HL-60 (cell line): ENCODE measurements at regions not wholly inside any gene's neighbourhood (a gene's known extent, or its start where the extent isn't known, plus 50 kb on each side); places are given as distances from the start of the nearest gene placed in this dataset.
"Not testable (repeated sequence)": the region's sequence is repeated elsewhere in the genome, so short reads cannot be mapped to it uniquely, and the experiment has no call there.

Experiments used
- DNase-seq, 2 experiments: peaks; one replicate each; pipeline ENCODE4 v3.0.0-alpha.2; 2010 to 2020; ENCODE audit warnings: low read depth in 1 of 2, low spot score in 1 of 2
- H3K27ac ChIP-seq: fragments of 250-450 bp; sonication (Bioruptor Pico); replicated peaks from 2 replicates; pipeline ENCODE4 v1.5.1; 2020; ENCODE audit warnings: mild to moderate bottlenecking, moderate library complexity
- H3K27me3 ChIP-seq: fragments of 250-450 bp; sonication (Bioruptor Pico); 2 replicates; pipeline ENCODE4 v1.5.1; 2021; ENCODE audit warnings: mild to moderate bottlenecking, moderate library complexity; ENCODE audit not compliant: insufficient read depth, poor library complexity, severe bottlenecking
- H3K4me3 ChIP-seq: replicated peaks from 2 replicates; pipeline ENCODE4 v1.5.1; 2011; ENCODE audit warnings: mild to moderate bottlenecking, control low read depth, low read length; ENCODE audit not compliant: insufficient read depth
- CTCF ChIP-seq: IDR thresholded peaks from one replicate; pipeline ENCODE4 v1.5.1; 2011; ENCODE audit warnings: low read length, control low read depth, inconsistent platforms; ENCODE audit not compliant: insufficient read depth
- GABPA ChIP-seq: IDR thresholded peaks from 2 replicates; pipeline ENCODE4 v1.6.1; 2012; ENCODE audit warnings: low read depth
- POLR2AphosphoS5 ChIP-seq: IDR thresholded peaks from 2 replicates; pipeline ENCODE4 v1.6.1; 2012; ENCODE audit warnings: low read depth
- REST ChIP-seq: IDR thresholded peaks from 2 replicates; pipeline ENCODE4 v1.6.1; 2012; ENCODE audit warnings: low read depth; ENCODE audit not compliant: insufficient replicate concordance
- SPI1 ChIP-seq: IDR thresholded peaks from 2 replicates; pipeline ENCODE4 v1.6.1; 2012; ENCODE audit warnings: low read depth, mild to moderate bottlenecking, borderline replicate concordance

- Histone ChIP-seq H3K27me3 (no peaks in the 10 kb centered on the region), H3K4me3 (no peak overlapping the region), H3K27ac (no peak overlapping the region)
- DNase-seq = no peak
- no peak for TF ChIP-seq CTCF
- no peak for TF ChIP-seq GABPA
- TF ChIP-seq SPI1 = 0 out of 2 replicates have a peak, but pooled peaks have one; percentile 15
- no peak for TF ChIP-seq POLR2AphosphoS5
- no peak for TF ChIP-seq REST
These were observed 635.3 kb downstream of the UTRN start for GRCh38 chr6:144920391-144920961.

- H3K4me3 ChIP-seq = no peak overlapping the region
- TF ChIP-seq SPI1 = no peak
- TF ChIP-seq CTCF = no peak
- TF ChIP-seq REST = no peak
- no peak for TF ChIP-seq GABPA
- TF ChIP-seq POLR2AphosphoS5 = no peak
- no peaks in the 10 kb centered on the region for H3K27me3 ChIP-seq
- H3K27ac ChIP-seq = no peak overlapping the region
- DNase-seq = no peak
These were observed 636.3 kb downstream of the UTRN start for GRCh38 chr6:144921206-144921975.

- Histone ChIP-seq H3K27me3 (no peaks in the 10 kb centered on the region), H3K27ac (no peak overlapping the region), H3K4me3 (no peak overlapping the region)
- DNase-seq = no peak
- no peak for TF ChIP-seq GABPA
- no peak for TF ChIP-seq REST
- TF ChIP-seq SPI1 = no peak
- TF ChIP-seq POLR2AphosphoS5 = no peak
- TF ChIP-seq CTCF = no peak
These were observed 637.1 kb downstream of the UTRN start for GRCh38 chr6:144922120-144922722.

- not testable (repeated sequence) for DNase-seq, H3K27me3 ChIP-seq, H3K27ac ChIP-seq, H3K4me3 ChIP-seq
These were observed 637.8 kb downstream of the UTRN start for GRCh38 chr6:144922771-144923490.

GRCh38 chr6:144923491-144923787, 638.3 kb downstream of the UTRN start:
- not testable (repeated sequence) for H3K4me3 ChIP-seq, H3K27me3 ChIP-seq, H3K27ac ChIP-seq, DNase-seq
